ENCODE measurements at regions not wholly inside any gene's neighbourhood (a gene's known extent, or its start where the extent isn't known, plus 50 kb on each side); places are given as distances from the start of the nearest gene placed in this dataset.

GRCh38 chr6:91435630-91436029 is 848.8 kb upstream of the MAP3K7 start:
- Histone ChIP-seq H3K4me3 (ENCODE audit: extremely low read depth in 1 of 4, insufficient read depth in 2 of 4, low read depth in 3 of 4, low read length in 4 of 4) (no peak overlapping the region), H2BK5ac (ENCODE audit: low read depth, low read length) (no peak overlapping the region), H2BK12ac (ENCODE audit: low read depth, low read length) (no peak overlapping the region), H2AFZ (ENCODE audit: low read length) (no peak overlapping the region), H3K27ac (ENCODE audit: low read depth, low read length) (no peak overlapping the region), H3K23ac (ENCODE audit: insufficient read length) (no peak overlapping the region), H3K9ac (replicated peaks in 1 of 4; ENCODE audit: extremely low read depth in 1 of 4, low read depth in 3 of 4, low read length in 3 of 4) (no peak overlapping the region), H3K56ac (replicated peaks; ENCODE audit: insufficient read length, low read depth, low read length) (no peak overlapping the region), H2BK120ac (replicated peaks; ENCODE audit: low read depth, low read length) (no peak overlapping the region), H3K79me2 (ENCODE audit: control insufficient read depth in 1 of 2, insufficient read depth in 2 of 2, low read length in 2 of 2) (no peaks in the 10 kb centered on the region), H3K23me2 (ENCODE audit: low read depth, low read length) (no peaks in the 10 kb centered on the region), H4K91ac (replicated peaks; ENCODE audit: insufficient read length, low read length) (no peak overlapping the region), H3K4me2 (ENCODE audit: insufficient read depth in 1 of 2, low read depth in 2 of 2, low read length in 2 of 2) (no peak overlapping the region), H2BK20ac (ENCODE audit: low read length) (no peak overlapping the region), H4K20me1 (replicated peaks in 1 of 2; ENCODE audit: control insufficient read depth in 1 of 2, insufficient read depth in 2 of 2, low read length in 2 of 2) (no peaks in the 10 kb centered on the region), H3K27me3 (replicated peaks in 1 of 4; ENCODE audit: control insufficient read depth in 3 of 4, extremely low read depth in 1 of 4, insufficient read depth in 3 of 4, low read length in 3 of 4) (peaks cover 0 to 3% (median 0%) of the 10 kb centered on the region in 4 experiments; a peak in 1 of 7 replicates), H4K5ac (ENCODE audit: insufficient read length, low read depth, low read length) (no peak overlapping the region), H2AK5ac (ENCODE audit: low read depth, low read length) (no peak overlapping the region), H3K14ac (ENCODE audit: insufficient read length) (no peak overlapping the region), H4K8ac (ENCODE audit: extremely low read depth, insufficient read depth, low read length) (no peak overlapping the region), H3K9me3 (ENCODE audit: insufficient read depth in 2 of 2, low read depth in 1 of 2, low read length in 1 of 2) (no peaks in the 10 kb centered on the region), H3K18ac (ENCODE audit: extremely low read depth, low read length) (no peak overlapping the region), H3K79me1 (ENCODE audit: low read depth, low read length) (no peaks in the 10 kb centered on the region), H2BK15ac (ENCODE audit: low read length) (no peak overlapping the region), H3K4ac (replicated peaks; ENCODE audit: insufficient read length, low read depth, low read length) (no peak overlapping the region), H3K4me1 (replicated peaks in 1 of 4; ENCODE audit: control insufficient read depth in 3 of 4, insufficient read depth in 4 of 4, low read length in 3 of 4) (peaks cover 0 to 5% (median 2%) of the 10 kb centered on the region in 4 experiments; a peak in 2 of 7 replicates), H3K36me3 (ENCODE audit: control insufficient read depth in 2 of 4, insufficient read depth in 4 of 4, low read length in 3 of 4) (no peaks in the 10 kb centered on the region)
- WGBS, 2 experiments (ENCODE audit: extremely low coverage in 1 of 2, insufficient coverage in 1 of 2, insufficient read length in 1 of 2, insufficient replicate concordance in 2 of 2, low coverage in 1 of 2, low lambda C conversion rate in 2 of 2, missing lambda C conversion rate in 1 of 2): 100% methylated on average over 1 of the region's 1 CpG; no CpG with 5 or more reads in 1 of the 2 experiments
- ChIA-PET POLR2A (ENCODE audit: partially characterized antibody) (no interaction called here), CTCF (ENCODE audit: partially characterized antibody) (interaction anchor here (0.5 kb wide), 1 partner anchor 133 kb away, joined by 3 read pairs; no protein-coding TSS in a partner anchor)
- TF ChIP-seq JUND (IDR thresholded peaks at IDR 0.05; ENCODE audit: low read length) (no peak), ZNF274 (IDR thresholded peaks at IDR 0.05; ENCODE audit: borderline replicate concordance, extremely low read depth, low read length) (no peak), CHD1 (IDR thresholded peaks at IDR 0.05; ENCODE audit: low read depth, low read length) (no peak)
- no peak for FAIRE-seq
- no peak for DNase-seq (ENCODE audit: low read depth in 1 of 2, low spot score in 2 of 2)

All from H1 (cell line).